ENCODE measurements at regions not wholly inside any gene's neighbourhood (a gene's known extent, or its start where the extent isn't known, plus 50 kb on each side); places are given as distances from the start of the nearest gene placed in this dataset.
A peak's percentile ranks its signal among the peaks of the same experiment; 100 is the strongest.

GRCh38 chr14:49508124-49508523 lies 78.1 kb downstream of the RPS29 start:
- Histone ChIP-seq H3K9me3 (no peaks in the 10 kb centered on the region), H3K27ac (no peak overlapping the region), H3K36me3 (no peaks in the 10 kb centered on the region), H3K4me3 (no peak overlapping the region), H3K4me1 (no peaks in the 10 kb centered on the region), H3K27me3 (no peaks in the 10 kb centered on the region)
- DNase-seq (no peak), ATAC-seq (no peak)
- TF ChIP-seq CTCF (IDR thresholded peaks at IDR 0.05) (no peak), POLR2A (IDR thresholded peaks at IDR 0.05) (no peak)
- intact Hi-C loops (cut with DNase I), result no loop called here

- DNase-seq, result no peak
These were observed 79.5 kb downstream of the RPS29 start for GRCh38 chr14:49506650-49507049.

GRCh38 chr14:49505041-49505766 lies 81.0 kb downstream of the RPS29 start:
- Histone ChIP-seq H3K27me3 (no peaks in the 10 kb centered on the region), H3K9me3 (no peaks in the 10 kb centered on the region), H3K4me3 (no peak overlapping the region), H3K36me3 (no peaks in the 10 kb centered on the region), H3K4me1 (no peaks in the 10 kb centered on the region), H3K27ac (no peak overlapping the region)
- no peak for ATAC-seq
- TF ChIP-seq CTCF (IDR thresholded peaks at IDR 0.05), result no peak
- TF ChIP-seq POLR2A (IDR thresholded peaks at IDR 0.05), result no peak
- no peak for DNase-seq
- intact Hi-C loops (cut with DNase I), result no loop called here
- 41% methylated on average over 5 of the region's 5 CpGs for WGBS (ENCODE audit: insufficient coverage, low coverage, low lambda C conversion rate, missing lambda C conversion rate)

More at GRCh38 chr14:49506650-49507049, 79.5 kb downstream of the RPS29 start:
- no peak overlapping the region for H3K27ac ChIP-seq
- ATAC-seq, result no peak
- no peaks in the 10 kb centered on the region for H3K27me3 ChIP-seq
- WGBS (ENCODE audit: insufficient coverage, low coverage, low lambda C conversion rate, missing lambda C conversion rate), result 65% methylated on average over 2 of the region's 2 CpGs
- H3K9me3 ChIP-seq, result no peaks in the 10 kb centered on the region
- TF ChIP-seq CTCF (IDR thresholded peaks at IDR 0.05), result no peak
- intact Hi-C loops (cut with DNase I), result no loop called here
- no peaks in the 10 kb centered on the region for H3K4me1 ChIP-seq
- H3K4me3 ChIP-seq, result no peak overlapping the region
- H3K36me3 ChIP-seq, result no peaks in the 10 kb centered on the region

GRCh38 chr14:49497725-49498348 lies 88.3 kb downstream of the RPS29 start:
- TF ChIP-seq CTCF (IDR thresholded peaks at IDR 0.05) (peak; percentile 90 to 96 (median 94)), POLR2A (IDR thresholded peaks at IDR 0.05) (no peak)
- no peak overlapping the region for H3K4me3 ChIP-seq
- WGBS (ENCODE audit: insufficient coverage, low coverage, low lambda C conversion rate, missing lambda C conversion rate), result 15% methylated on average over 7 of the region's 7 CpGs
- ATAC-seq (peak; percentile 89 to 99 (median 96)), DNase-seq (no peak)
- no peaks in the 10 kb centered on the region for H3K27me3 ChIP-seq
- intact Hi-C loops (cut with DNase I), result loop anchor here in 1 of 2 donors (5.0 kb wide), 1 partner anchor 36 kb away; no protein-coding TSS in a partner anchor
- H3K36me3 ChIP-seq, result no peaks in the 10 kb centered on the region
- H3K4me1 ChIP-seq, result no peaks in the 10 kb centered on the region
- H3K9me3 ChIP-seq, result no peaks in the 10 kb centered on the region
- H3K27ac ChIP-seq, result no peak overlapping the region
